Adrenal gland (tissue), 5 donors: ENCODE measurements at regions not wholly inside any gene's neighbourhood (a gene's known extent, or its start where the extent isn't known, plus 50 kb on each side); places are given as distances from the start of the nearest gene placed in this dataset.

Experiments
- POLR2A ChIP-seq, 2 donors: fragments of 450-650 bp; IDR thresholded peaks; one replicate each; pipeline ENCODE4 v1.6.1; 2017; ENCODE audit warnings: antibody characterized with exemption in 2 of 2, mild to moderate bottlenecking in 2 of 2, moderate library complexity in 1 of 2
- TF ChIP-seq, protein P1 (sequence below), 6 experiments: fragments of 450-650 bp in 4 of 6; fragments of 200-600 bp in 2 of 6; sonication (generic) in 1 of 6; IDR thresholded peaks; 1 replicate in 5 of 6; 2 replicates in 1 of 6; pipeline versions ENCODE4 v1.5.1 to v1.8.0; 2016 to 2021; ENCODE audit warnings: antibody characterized with exemption in 6 of 6, mild to moderate bottlenecking in 2 of 6, moderate library complexity in 1 of 6
- donor health status: DM: no; HTN: no; CAD: no.

DNA sequence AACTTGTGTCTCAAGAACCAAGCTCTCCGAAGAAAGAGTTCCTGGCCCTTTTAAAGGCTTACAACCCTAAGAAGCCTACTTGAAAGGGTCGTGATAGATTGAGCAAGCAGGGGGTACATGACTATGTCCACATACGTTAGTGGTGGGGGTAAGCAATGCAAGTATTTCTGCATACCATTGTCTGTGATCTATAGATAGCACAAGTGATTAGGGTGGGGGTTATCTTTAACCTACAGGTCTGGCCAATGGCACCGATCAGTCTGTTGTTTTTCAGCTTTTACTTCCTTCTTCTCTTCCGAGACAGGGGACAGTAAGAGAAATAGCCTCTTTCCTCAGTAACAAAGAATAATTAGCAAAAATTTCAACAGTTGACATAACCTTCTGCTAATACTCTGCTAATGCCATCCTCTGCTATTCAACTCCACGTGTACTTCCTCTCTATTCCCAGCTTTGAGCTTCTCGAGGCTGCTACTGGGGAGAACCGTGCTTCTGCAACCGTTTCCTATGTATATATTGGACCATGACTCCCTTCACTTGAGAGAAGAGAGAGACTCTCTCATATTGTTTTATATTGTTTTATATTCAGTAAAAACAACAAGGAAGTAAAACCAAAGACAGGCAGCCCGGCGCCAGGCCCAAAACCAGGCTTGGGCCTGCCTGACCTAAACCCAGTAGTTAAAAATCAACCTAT, 727.7 kb upstream of the NCAM2 start:
- no peak for TF ChIP-seq POLR2A (IDR thresholded peaks at IDR 0.05)
- TF ChIP-seq, protein P1, sequence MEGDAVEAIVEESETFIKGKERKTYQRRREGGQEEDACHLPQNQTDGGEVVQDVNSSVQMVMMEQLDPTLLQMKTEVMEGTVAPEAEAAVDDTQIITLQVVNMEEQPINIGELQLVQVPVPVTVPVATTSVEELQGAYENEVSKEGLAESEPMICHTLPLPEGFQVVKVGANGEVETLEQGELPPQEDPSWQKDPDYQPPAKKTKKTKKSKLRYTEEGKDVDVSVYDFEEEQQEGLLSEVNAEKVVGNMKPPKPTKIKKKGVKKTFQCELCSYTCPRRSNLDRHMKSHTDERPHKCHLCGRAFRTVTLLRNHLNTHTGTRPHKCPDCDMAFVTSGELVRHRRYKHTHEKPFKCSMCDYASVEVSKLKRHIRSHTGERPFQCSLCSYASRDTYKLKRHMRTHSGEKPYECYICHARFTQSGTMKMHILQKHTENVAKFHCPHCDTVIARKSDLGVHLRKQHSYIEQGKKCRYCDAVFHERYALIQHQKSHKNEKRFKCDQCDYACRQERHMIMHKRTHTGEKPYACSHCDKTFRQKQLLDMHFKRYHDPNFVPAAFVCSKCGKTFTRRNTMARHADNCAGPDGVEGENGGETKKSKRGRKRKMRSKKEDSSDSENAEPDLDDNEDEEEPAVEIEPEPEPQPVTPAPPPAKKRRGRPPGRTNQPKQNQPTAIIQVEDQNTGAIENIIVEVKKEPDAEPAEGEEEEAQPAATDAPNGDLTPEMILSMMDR (IDR thresholded peaks at IDR 0.05) = no peak
